ENCODE measurements at regions not wholly inside any gene's neighbourhood (a gene's known extent, or its start where the extent isn't known, plus 50 kb on each side); places are given as distances from the start of the nearest gene placed in this dataset.

DNA sequence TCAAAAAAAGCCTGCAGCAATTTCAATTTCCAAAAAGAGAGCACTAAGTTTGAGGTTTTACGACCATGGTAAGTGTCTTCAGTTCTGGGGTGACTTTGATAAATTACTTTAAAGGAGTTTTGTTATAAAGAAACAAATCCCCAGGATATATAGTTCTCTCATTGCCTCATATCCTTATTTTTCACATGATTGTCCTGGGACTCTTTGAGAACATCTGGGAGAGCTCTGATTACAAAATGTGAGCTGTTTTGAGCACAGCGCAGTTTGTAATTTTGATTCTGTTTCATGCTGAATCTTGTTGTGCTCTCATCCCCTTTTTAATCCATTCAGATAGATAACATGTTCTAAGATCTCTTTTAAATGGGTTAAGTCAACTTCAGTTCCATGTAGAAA lies 67.7 kb upstream of the DCN start:
- TF ChIP-seq, protein P1, sequence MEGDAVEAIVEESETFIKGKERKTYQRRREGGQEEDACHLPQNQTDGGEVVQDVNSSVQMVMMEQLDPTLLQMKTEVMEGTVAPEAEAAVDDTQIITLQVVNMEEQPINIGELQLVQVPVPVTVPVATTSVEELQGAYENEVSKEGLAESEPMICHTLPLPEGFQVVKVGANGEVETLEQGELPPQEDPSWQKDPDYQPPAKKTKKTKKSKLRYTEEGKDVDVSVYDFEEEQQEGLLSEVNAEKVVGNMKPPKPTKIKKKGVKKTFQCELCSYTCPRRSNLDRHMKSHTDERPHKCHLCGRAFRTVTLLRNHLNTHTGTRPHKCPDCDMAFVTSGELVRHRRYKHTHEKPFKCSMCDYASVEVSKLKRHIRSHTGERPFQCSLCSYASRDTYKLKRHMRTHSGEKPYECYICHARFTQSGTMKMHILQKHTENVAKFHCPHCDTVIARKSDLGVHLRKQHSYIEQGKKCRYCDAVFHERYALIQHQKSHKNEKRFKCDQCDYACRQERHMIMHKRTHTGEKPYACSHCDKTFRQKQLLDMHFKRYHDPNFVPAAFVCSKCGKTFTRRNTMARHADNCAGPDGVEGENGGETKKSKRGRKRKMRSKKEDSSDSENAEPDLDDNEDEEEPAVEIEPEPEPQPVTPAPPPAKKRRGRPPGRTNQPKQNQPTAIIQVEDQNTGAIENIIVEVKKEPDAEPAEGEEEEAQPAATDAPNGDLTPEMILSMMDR (IDR thresholded peaks at IDR 0.05; ENCODE audit: insufficient read depth, low read depth, low read length) = no peak
- TF ChIP-seq EZH2 (IDR thresholded peaks at IDR 0.05; ENCODE audit: insufficient read depth, low read length) = no peak
